GM23338 (cell line): ENCODE measurements at regions not wholly inside any gene's neighbourhood (a gene's known extent, or its start where the extent isn't known, plus 50 kb on each side); places are given as distances from the start of the nearest gene placed in this dataset.

Source experiments
- ATAC-seq: fragments of 200-7000 bp; cut with Tn5 transposase; 3 replicates; pipeline ENCODE4 v1.9.1; 2020
- DNase-seq: peaks from one replicate; pipeline ENCODE4 v3.0.0-alpha.2; 2015; ENCODE audit warnings: low spot score
- H2AFZ ChIP-seq: fragments of 200-600 bp; sonication (generic); 2 replicates; pipeline ENCODE4 v1.8.0; 2016; ENCODE audit warnings: antibody characterized with exemption, mild to moderate bottlenecking, moderate library complexity
- H3F3A ChIP-seq: fragments of 200-600 bp; sonication (generic); replicated peaks from 2 replicates; pipeline ENCODE4 v1.8.0; 2017; ENCODE audit warnings: antibody characterized with exemption, mixed run types, low read depth
- H3K27ac ChIP-seq: fragments of 200-600 bp; sonication (generic); 2 replicates; pipeline ENCODE4 v1.6.1; 2016; ENCODE audit warnings: low read depth
- H3K27me3 ChIP-seq: fragments of 200-600 bp; sonication (generic); 2 replicates; pipeline ENCODE4 v1.8.0; 2016; ENCODE audit warnings: mild to moderate bottlenecking, mixed run types, moderate library complexity; ENCODE audit not compliant: insufficient read depth
- H3K36me3 ChIP-seq: fragments of 200-600 bp; sonication (generic); 2 replicates; pipeline ENCODE4 v1.8.0; 2016; ENCODE audit warnings: mild to moderate bottlenecking; ENCODE audit not compliant: insufficient read depth
- H3K4me1 ChIP-seq: fragments of 200-600 bp; sonication (generic); 2 replicates; pipeline ENCODE4 v1.8.0; 2016; ENCODE audit warnings: mild to moderate bottlenecking, moderate library complexity; ENCODE audit not compliant: insufficient read depth
- H3K4me2 ChIP-seq: fragments of 200-600 bp; sonication (generic); 2 replicates; pipeline ENCODE4 v1.7.1; 2017; ENCODE audit warnings: mixed run types
- H3K4me3 ChIP-seq: fragments of 200-600 bp; sonication (generic); 2 replicates; pipeline ENCODE4 v1.6.1; 2016; ENCODE audit warnings: mixed run types
- H3K79me2 ChIP-seq: fragments of 200-600 bp; sonication (generic); replicated peaks from 2 replicates; pipeline ENCODE4 v1.8.0; 2017; ENCODE audit warnings: mild to moderate bottlenecking; ENCODE audit not compliant: insufficient read depth
- H3K9me2 ChIP-seq: fragments of 200-600 bp; sonication (generic); 2 replicates; pipeline ENCODE4 v1.8.0; 2017; ENCODE audit not compliant: insufficient read depth
- H4K20me1 ChIP-seq: fragments of 200-600 bp; sonication (generic); replicated peaks from 2 replicates; pipeline ENCODE4 v1.8.0; 2017; ENCODE audit warnings: mild to moderate bottlenecking; ENCODE audit not compliant: insufficient read depth
- H3K27ac Mint-ChIP-seq: 2 replicates; pipeline ENCODE4 v1.8.0; 2020; ENCODE audit warnings: inconsistent platforms, mild to moderate bottlenecking, moderate library complexity, mixed read lengths
- H3K27me3 Mint-ChIP-seq: 3 replicates; pipeline ENCODE4 v1.8.0; 2022; ENCODE audit warnings: low read depth, mild to moderate bottlenecking, moderate library complexity, mixed read lengths, inconsistent platforms; ENCODE audit not compliant: insufficient read depth, poor library complexity
- H3K36me3 Mint-ChIP-seq: 3 replicates; pipeline ENCODE4 v1.8.0; 2021; ENCODE audit warnings: low read depth, mild to moderate bottlenecking, inconsistent platforms, moderate library complexity, mixed read lengths
- H3K4me1 Mint-ChIP-seq: 3 replicates; pipeline ENCODE4 v1.8.0; 2020; ENCODE audit warnings: mild to moderate bottlenecking, inconsistent platforms, mixed read lengths
- H3K4me3 Mint-ChIP-seq: 3 replicates; pipeline ENCODE4 v1.8.0; 2021; ENCODE audit warnings: moderate library complexity, mild to moderate bottlenecking, inconsistent platforms, mixed read lengths
- H3K9me3 Mint-ChIP-seq: 3 replicates; pipeline ENCODE4 v1.8.0; 2020; ENCODE audit warnings: moderate library complexity, mild to moderate bottlenecking, inconsistent platforms, mixed read lengths
- ETS1 ChIP-seq: IDR thresholded peaks from 2 replicates; pipeline ENCODE4 v1.6.1; 2016; ENCODE audit warnings: antibody characterized with exemption
- EZH2phosphoT487 ChIP-seq: fragments of 200-600 bp; sonication (generic); IDR thresholded peaks from one replicate; pipeline ENCODE4 v1.8.1; 2018; ENCODE audit warnings: antibody characterized with exemption; ENCODE audit not compliant: unreplicated experiment
- REST ChIP-seq: IDR thresholded peaks from one replicate; pipeline ENCODE4 v1.6.1; 2018; ENCODE audit warnings: antibody characterized with exemption; ENCODE audit not compliant: unreplicated experiment
- ZNF114 ChIP-seq: fragments of 250-450 bp; sonication (Bioruptor Pico); IDR thresholded peaks from 2 replicates; pipeline ENCODE4 v1.5.0; 2020; ENCODE audit warnings: mild to moderate bottlenecking, moderate library complexity
- ZNF331 ChIP-seq: fragments of 250-450 bp; sonication (Bioruptor Pico); IDR thresholded peaks from 2 replicates; pipeline ENCODE4 v1.5.0; 2020; ENCODE audit warnings: low read depth, mild to moderate bottlenecking, moderate library complexity
- ZNF462 ChIP-seq: fragments of 250-450 bp; sonication (Bioruptor Pico); IDR thresholded peaks from 2 replicates; pipeline ENCODE4 v1.5.0; 2020; ENCODE audit warnings: mild to moderate bottlenecking, moderate library complexity

DNA sequence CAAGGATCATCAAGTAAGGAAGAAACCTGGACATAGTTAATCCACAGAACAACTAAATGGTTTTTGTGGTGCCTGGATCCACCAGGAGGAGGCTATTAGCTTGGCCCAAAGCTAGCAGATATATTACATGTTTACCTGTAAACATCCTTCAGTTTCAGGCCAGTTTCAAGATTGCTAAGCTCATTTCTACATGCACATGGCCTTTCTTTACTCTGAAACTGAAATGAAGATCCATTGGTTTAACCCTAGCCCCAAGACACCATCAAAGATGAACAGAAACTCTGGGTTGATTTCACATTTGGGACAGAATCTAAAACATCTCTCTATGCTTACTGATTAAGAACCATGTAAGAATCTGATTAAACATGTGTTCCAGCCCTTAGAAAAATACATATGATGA lies 611.8 kb downstream of the TLE1 start:
- H3K4me3 ChIP-seq = no peak overlapping the region
- H3K4me2 ChIP-seq = no peak overlapping the region
- H3K9me3 Mint-ChIP-seq = no peaks in the 10 kb centered on the region
- H3K79me2 ChIP-seq = no peaks in the 10 kb centered on the region
- H3K27me3 Mint-ChIP-seq = no peaks in the 10 kb centered on the region
- H3K27ac ChIP-seq = no peak overlapping the region
- no peaks in the 10 kb centered on the region for H3K4me1 ChIP-seq
- no peaks in the 10 kb centered on the region for H4K20me1 ChIP-seq
- no peak for DNase-seq
- H2AFZ ChIP-seq = no peak overlapping the region
- no peak overlapping the region for H3K4me3 Mint-ChIP-seq
- no peak for ATAC-seq
- H3F3A ChIP-seq = no peaks in the 10 kb centered on the region
- H3K36me3 Mint-ChIP-seq = no peaks in the 10 kb centered on the region
- no peak overlapping the region for H3K27ac Mint-ChIP-seq
- peaks cover 10% of the 10 kb centered on the region; the same call in 1 of the 2 replicates for H3K9me2 ChIP-seq
- no peaks in the 10 kb centered on the region for H3K27me3 ChIP-seq
- no peak for TF ChIP-seq REST
- TF ChIP-seq ZNF331 (CRISPR knock-in tag) = no peak
- no peak for TF ChIP-seq EZH2phosphoT487
- TF ChIP-seq ETS1 = no peak
- no peak for TF ChIP-seq ZNF462 (CRISPR knock-in tag)
- TF ChIP-seq ZNF114 (CRISPR knock-in tag) = no peak
- peaks cover under 1% of the 10 kb centered on the region; the same call in 2 of the 3 replicates for H3K4me1 Mint-ChIP-seq
- no peaks in the 10 kb centered on the region for H3K36me3 ChIP-seq
